ENCODE measurements at regions not wholly inside any gene's neighbourhood (a gene's known extent, or its start where the extent isn't known, plus 50 kb on each side); places are given as distances from the start of the nearest gene placed in this dataset.

- TF ChIP-seq HOXB13 (CRISPR knock-in tag; IDR thresholded peaks at IDR 0.05; ENCODE audit: low read depth) (no peak), CTCF (IDR thresholded peaks at IDR 0.05) (no peak), TP53 (CRISPR knock-in tag; IDR thresholded peaks at IDR 0.05) (no peak), POLR2A (IDR thresholded peaks at IDR 0.05; ENCODE audit: low read length) (no peak), RNF2 (IDR thresholded peaks at IDR 0.05; ENCODE audit: borderline replicate concordance, low read depth) (no peak), ZC3H11A (IDR thresholded peaks at IDR 0.05) (no peak), HDAC2 (IDR thresholded peaks at IDR 0.05) (no peak), MYC (IDR thresholded peaks at IDR 0.05; ENCODE audit: borderline replicate concordance, low read length) (no peak), JUNB (IDR thresholded peaks at IDR 0.05) (no peak), ESRRA (IDR thresholded peaks at IDR 0.05; ENCODE audit: borderline replicate concordance, low read length) (no peak)
These were observed 76.3 kb upstream of the ZNF469 start for GRCh38 chr16:88306411-88306810.
